HG03103 (cell line): ENCODE measurements at regions not wholly inside any gene's neighbourhood (a gene's known extent, or its start where the extent isn't known, plus 50 kb on each side); places are given as distances from the start of the nearest gene placed in this dataset.
"Not testable (repeated sequence)": the region's sequence is repeated elsewhere in the genome, so short reads cannot be mapped to it uniquely, and the experiment has no call there.

Experiments used
- ATAC-seq: cut with Tn5 transposase; IDR thresholded peaks from one replicate; pipeline ENCODE4 v1.9.1; 2021; ENCODE audit warnings: low read depth; ENCODE audit not compliant: unreplicated experiment

GRCh38 chr3:106114220-106114619 is 245.4 kb upstream of the CBLB start:
- ATAC-seq: no peak

- no peak for ATAC-seq
Observed at GRCh38 chr3:106114848-106115247, 246.0 kb upstream of the CBLB start.

- no peak for ATAC-seq
Observed at GRCh38 chr3:106115557-106115956, 246.7 kb upstream of the CBLB start.

GRCh38 chr3:106116733-106117489 is 248.1 kb upstream of the CBLB start:
- no peak for ATAC-seq

- ATAC-seq: no peak
Observed at GRCh38 chr3:106117490-106117858, 248.7 kb upstream of the CBLB start.

GRCh38 chr3:106119614-106120082 is 250.8 kb upstream of the CBLB start:
- no peak for ATAC-seq

- no peak for ATAC-seq
Observed at GRCh38 chr3:106120356-106120755, 251.5 kb upstream of the CBLB start.

- no peak for ATAC-seq
Observed at GRCh38 chr3:106121491-106122289, 252.9 kb upstream of the CBLB start.

GRCh38 chr3:106124818-106125217 is 256.0 kb upstream of the CBLB start:
- ATAC-seq: no peak

- no peak for ATAC-seq
Observed at GRCh38 chr3:106125321-106125720, 256.5 kb upstream of the CBLB start.

- ATAC-seq: no peak
Observed at GRCh38 chr3:106126067-106126845, 257.4 kb upstream of the CBLB start.

- ATAC-seq: no peak
Observed at GRCh38 chr3:106126846-106127235, 258.0 kb upstream of the CBLB start.

- ATAC-seq: no peak
Observed at GRCh38 chr3:106129939-106130338, 261.1 kb upstream of the CBLB start.

GRCh38 chr3:106130384-106131198 is 261.8 kb upstream of the CBLB start:
- no peak for ATAC-seq

- no peak for ATAC-seq
Observed at GRCh38 chr3:106135451-106136160, 266.8 kb upstream of the CBLB start.

GRCh38 chr3:106139826-106140225 is 271.0 kb upstream of the CBLB start:
- ATAC-seq: no peak

- no peak for ATAC-seq
Observed at GRCh38 chr3:106140431-106140830, 271.6 kb upstream of the CBLB start.

GRCh38 chr3:106144030-106144429 is 275.2 kb upstream of the CBLB start:
- ATAC-seq: no peak

- not testable (repeated sequence) for ATAC-seq
Observed at GRCh38 chr3:106148440-106149082, 279.7 kb upstream of the CBLB start.
